ENCODE measurements at regions not wholly inside any gene's neighbourhood (a gene's known extent, or its start where the extent isn't known, plus 50 kb on each side); places are given as distances from the start of the nearest gene placed in this dataset.
"Not testable (repeated sequence)": the region's sequence is repeated elsewhere in the genome, so short reads cannot be mapped to it uniquely, and the experiment has no call there.

DNA sequence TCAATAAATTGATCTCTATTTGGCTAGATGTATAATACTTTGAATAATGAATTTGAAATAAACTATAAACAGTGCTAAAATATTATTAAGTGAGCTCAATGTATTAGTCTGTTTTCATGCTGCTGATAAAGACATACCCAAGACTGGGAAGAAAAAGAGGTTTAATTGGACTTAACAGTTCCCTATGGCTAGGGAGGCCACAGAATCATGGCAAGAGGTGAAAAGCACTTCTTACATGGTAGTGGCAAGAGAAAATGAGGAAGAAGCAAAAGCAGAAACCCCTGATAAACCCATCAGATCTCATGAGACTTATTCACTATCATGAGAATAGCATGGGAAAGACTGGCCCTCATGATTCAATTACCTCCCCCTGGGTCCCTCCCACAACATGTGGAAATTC, 2092.4 kb upstream of the ACO1 start:
- TF ChIP-seq, protein P1, sequence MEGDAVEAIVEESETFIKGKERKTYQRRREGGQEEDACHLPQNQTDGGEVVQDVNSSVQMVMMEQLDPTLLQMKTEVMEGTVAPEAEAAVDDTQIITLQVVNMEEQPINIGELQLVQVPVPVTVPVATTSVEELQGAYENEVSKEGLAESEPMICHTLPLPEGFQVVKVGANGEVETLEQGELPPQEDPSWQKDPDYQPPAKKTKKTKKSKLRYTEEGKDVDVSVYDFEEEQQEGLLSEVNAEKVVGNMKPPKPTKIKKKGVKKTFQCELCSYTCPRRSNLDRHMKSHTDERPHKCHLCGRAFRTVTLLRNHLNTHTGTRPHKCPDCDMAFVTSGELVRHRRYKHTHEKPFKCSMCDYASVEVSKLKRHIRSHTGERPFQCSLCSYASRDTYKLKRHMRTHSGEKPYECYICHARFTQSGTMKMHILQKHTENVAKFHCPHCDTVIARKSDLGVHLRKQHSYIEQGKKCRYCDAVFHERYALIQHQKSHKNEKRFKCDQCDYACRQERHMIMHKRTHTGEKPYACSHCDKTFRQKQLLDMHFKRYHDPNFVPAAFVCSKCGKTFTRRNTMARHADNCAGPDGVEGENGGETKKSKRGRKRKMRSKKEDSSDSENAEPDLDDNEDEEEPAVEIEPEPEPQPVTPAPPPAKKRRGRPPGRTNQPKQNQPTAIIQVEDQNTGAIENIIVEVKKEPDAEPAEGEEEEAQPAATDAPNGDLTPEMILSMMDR (IDR thresholded peaks at IDR 0.05; ENCODE audit: low read depth, low read length), result not testable (repeated sequence)
- not testable (repeated sequence) for TF ChIP-seq EZH2phosphoT487 (IDR thresholded peaks at IDR 0.05; ENCODE audit: low read depth)
